DND-41 (cell line): ENCODE measurements at regions not wholly inside any gene's neighbourhood (a gene's known extent, or its start where the extent isn't known, plus 50 kb on each side); places are given as distances from the start of the nearest gene placed in this dataset.
"Not testable (repeated sequence)": the region's sequence is repeated elsewhere in the genome, so short reads cannot be mapped to it uniquely, and the experiment has no call there.

Source experiments
- ATAC-seq: fragments of 200-7000 bp; cut with Tn5 transposase; 3 replicates; pipeline ENCODE4 v1.9.1; 2021; ENCODE audit warnings: low read depth; ENCODE audit not compliant: insufficient read depth
- DNase-seq: peaks from one replicate; pipeline ENCODE4 v3.0.0-alpha.2; 2020
- H2AFZ ChIP-seq: 2 replicates; pipeline ENCODE4 v1.6.0; 2012; ENCODE audit warnings: low read depth, low read length
- H3K27ac ChIP-seq: 2 replicates; pipeline ENCODE4 v1.5.1; 2012; ENCODE audit warnings: low read length, inconsistent platforms
- H3K27me3 ChIP-seq: fragments of 200-600 bp; sonication (generic); 2 replicates; pipeline ENCODE4 v1.6.0; 2012; ENCODE audit warnings: low read length, mild to moderate bottlenecking, inconsistent platforms; ENCODE audit not compliant: insufficient read depth, poor library complexity
- H3K36me3 ChIP-seq: 2 replicates; pipeline ENCODE4 v1.5.1; 2012; ENCODE audit warnings: low read length, inconsistent platforms; ENCODE audit not compliant: insufficient read depth
- H3K4me1 ChIP-seq: 2 replicates; pipeline ENCODE4 v1.5.1; 2012; ENCODE audit warnings: mild to moderate bottlenecking, low read length; ENCODE audit not compliant: insufficient read depth
- H3K4me2 ChIP-seq: 2 replicates; pipeline ENCODE4 v1.6.0; 2012; ENCODE audit warnings: mild to moderate bottlenecking, moderate library complexity, low read length, inconsistent platforms; ENCODE audit not compliant: insufficient read depth
- H3K4me3 ChIP-seq, 2 experiments: fragments of 200-600 bp in 1 of 2; shearing (Covaris generic) in 1 of 2; 2 replicates each; pipeline ENCODE4 v1.5.1; 2012 to 2016; ENCODE audit warnings: inconsistent platforms in 2 of 2, low read length in 2 of 2, mild to moderate bottlenecking in 2 of 2, low read depth in 1 of 2, moderate library complexity in 1 of 2
- H3K79me2 ChIP-seq: 2 replicates; pipeline ENCODE4 v1.6.0; 2012; ENCODE audit warnings: low read length, inconsistent platforms; ENCODE audit not compliant: insufficient read depth
- H3K9ac ChIP-seq: 2 replicates; pipeline ENCODE4 v1.6.0; 2012; ENCODE audit warnings: low read depth, mild to moderate bottlenecking, inconsistent platforms, low read length, moderate library complexity
- H3K9me3 ChIP-seq: 2 replicates; pipeline ENCODE4 v1.5.1; 2012; ENCODE audit warnings: low read length, moderate library complexity, mild to moderate bottlenecking, inconsistent platforms; ENCODE audit not compliant: insufficient read depth, severe bottlenecking
- H4K20me1 ChIP-seq: 2 replicates; pipeline ENCODE4 v1.6.0; 2012; ENCODE audit warnings: low read length; ENCODE audit not compliant: insufficient read depth
- CTCF ChIP-seq: IDR thresholded peaks from 2 replicates; pipeline ENCODE4 v1.5.1; 2012; ENCODE audit warnings: borderline replicate concordance, low read length, moderate library complexity, mild to moderate bottlenecking; ENCODE audit not compliant: poor library complexity, severe bottlenecking; ENCODE audit errors: extremely low read depth
- EZH2 ChIP-seq: IDR thresholded peaks from 3 replicates; pipeline ENCODE4 v1.6.1; 2012; ENCODE audit warnings: borderline replicate concordance, low read depth, mild to moderate bottlenecking, moderate library complexity, low read length, inconsistent platforms; ENCODE audit not compliant: severe bottlenecking

GRCh38 chr15:63446255-63446654 lies 58.1 kb upstream of the USP3 start:
- H3K9me3 ChIP-seq, result no peaks in the 10 kb centered on the region
- TF ChIP-seq CTCF (no peak), EZH2 (no peak)
- H3K27me3 ChIP-seq, result no peaks in the 10 kb centered on the region
- ATAC-seq, result no peak
- DNase-seq, result no peak
- no peaks in the 10 kb centered on the region for H4K20me1 ChIP-seq
- no peak overlapping the region for H3K27ac ChIP-seq
- H3K36me3 ChIP-seq, result no peaks in the 10 kb centered on the region
- H3K9ac ChIP-seq, result no peak overlapping the region
- no peak overlapping the region for H3K4me3 ChIP-seq
- H3K79me2 ChIP-seq, result no peaks in the 10 kb centered on the region
- no peaks in the 10 kb centered on the region for H3K4me1 ChIP-seq
- H2AFZ ChIP-seq, result no peak overlapping the region
- H3K4me2 ChIP-seq, result no peak overlapping the region

- TF ChIP-seq CTCF (no peak), EZH2 (no peak)
- no peak overlapping the region for H3K27ac ChIP-seq
- no peak for DNase-seq
Observed at GRCh38 chr15:63447017-63447676, 57.2 kb upstream of the USP3 start.

GRCh38 chr15:63448266-63448665 lies 56.1 kb upstream of the USP3 start:
- no peaks in the 10 kb centered on the region for H3K4me1 ChIP-seq
- no peak overlapping the region for H3K9ac ChIP-seq
- H3K4me3 ChIP-seq, result no peak overlapping the region
- H3K9me3 ChIP-seq, result no peaks in the 10 kb centered on the region
- DNase-seq, result no peak
- no peaks in the 10 kb centered on the region for H3K79me2 ChIP-seq
- no peak overlapping the region for H3K4me2 ChIP-seq
- H2AFZ ChIP-seq, result no peak overlapping the region; the same call in 1 of the 2 replicates
- TF ChIP-seq EZH2 (no peak), CTCF (no peak)
- no peaks in the 10 kb centered on the region for H3K36me3 ChIP-seq
- no peak overlapping the region for H3K27ac ChIP-seq
- H3K27me3 ChIP-seq, result no peaks in the 10 kb centered on the region
- ATAC-seq, result no peak
- H4K20me1 ChIP-seq, result no peaks in the 10 kb centered on the region

More at GRCh38 chr15:63447017-63447676, 57.2 kb upstream of the USP3 start:
- Histone ChIP-seq H3K36me3 (no peaks in the 10 kb centered on the region), H3K9me3 (no peaks in the 10 kb centered on the region), H3K9ac (no peak overlapping the region), H3K27me3 (no peaks in the 10 kb centered on the region), H3K79me2 (no peaks in the 10 kb centered on the region), H3K4me1 (no peaks in the 10 kb centered on the region), H3K4me2 (no peak overlapping the region), H3K4me3 (no peak overlapping the region), H2AFZ (no peak overlapping the region), H4K20me1 (no peaks in the 10 kb centered on the region)
- ATAC-seq, result no peak

- H3K27me3 ChIP-seq, H3K9me3 ChIP-seq, H3K4me3 ChIP-seq, H3K4me2 ChIP-seq, H4K20me1 ChIP-seq, H2AFZ ChIP-seq, ATAC-seq, H3K27ac ChIP-seq, H3K36me3 ChIP-seq, DNase-seq, H3K79me2 ChIP-seq, H3K4me1 ChIP-seq, H3K9ac ChIP-seq: not testable (repeated sequence)
Observed at GRCh38 chr15:63448872-63449555, 55.4 kb upstream of the USP3 start.
